ENCODE measurements at regions not wholly inside any gene's neighbourhood (a gene's known extent, or its start where the extent isn't known, plus 50 kb on each side); places are given as distances from the start of the nearest gene placed in this dataset.

DNA sequence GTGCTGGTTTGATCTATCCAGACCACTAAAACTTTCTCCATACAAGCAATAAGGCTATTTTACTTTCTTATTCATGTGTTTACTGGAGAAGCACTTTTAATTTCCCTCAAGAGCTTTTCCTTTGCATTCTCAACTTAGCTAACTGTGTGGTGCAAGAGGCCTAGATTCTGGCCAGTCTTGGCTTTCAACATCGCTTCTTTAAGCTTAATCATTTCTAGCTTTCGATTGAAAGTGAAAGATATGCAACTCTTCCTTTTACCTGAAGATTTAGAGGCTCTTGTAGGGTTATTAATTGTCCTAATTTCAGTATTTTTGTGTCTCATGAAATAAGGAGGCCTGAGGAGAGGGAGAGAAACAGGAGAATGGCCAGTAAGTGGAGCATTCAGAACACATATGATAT lies 234.8 kb upstream of the GADL1 start:
- Histone ChIP-seq H3K36me3 (no peaks in the 10 kb centered on the region), H3K4me3 (no peak overlapping the region), H3K4me1 (ENCODE audit: insufficient read depth) (no peaks in the 10 kb centered on the region), H3K9me3 (no peaks in the 10 kb centered on the region), H3K27me3 (no peaks in the 10 kb centered on the region), H3K27ac (no peak overlapping the region)
- 92 to 93% (median 93%) methylated on average over 2 of the region's 2 CpGs for WGBS, 3 donors
- no peak for DNase-seq
- TF ChIP-seq EP300 (IDR thresholded peaks at IDR 0.05) (no peak), POLR2A (IDR thresholded peaks at IDR 0.05) (no peak)
- TF ChIP-seq, protein P1, sequence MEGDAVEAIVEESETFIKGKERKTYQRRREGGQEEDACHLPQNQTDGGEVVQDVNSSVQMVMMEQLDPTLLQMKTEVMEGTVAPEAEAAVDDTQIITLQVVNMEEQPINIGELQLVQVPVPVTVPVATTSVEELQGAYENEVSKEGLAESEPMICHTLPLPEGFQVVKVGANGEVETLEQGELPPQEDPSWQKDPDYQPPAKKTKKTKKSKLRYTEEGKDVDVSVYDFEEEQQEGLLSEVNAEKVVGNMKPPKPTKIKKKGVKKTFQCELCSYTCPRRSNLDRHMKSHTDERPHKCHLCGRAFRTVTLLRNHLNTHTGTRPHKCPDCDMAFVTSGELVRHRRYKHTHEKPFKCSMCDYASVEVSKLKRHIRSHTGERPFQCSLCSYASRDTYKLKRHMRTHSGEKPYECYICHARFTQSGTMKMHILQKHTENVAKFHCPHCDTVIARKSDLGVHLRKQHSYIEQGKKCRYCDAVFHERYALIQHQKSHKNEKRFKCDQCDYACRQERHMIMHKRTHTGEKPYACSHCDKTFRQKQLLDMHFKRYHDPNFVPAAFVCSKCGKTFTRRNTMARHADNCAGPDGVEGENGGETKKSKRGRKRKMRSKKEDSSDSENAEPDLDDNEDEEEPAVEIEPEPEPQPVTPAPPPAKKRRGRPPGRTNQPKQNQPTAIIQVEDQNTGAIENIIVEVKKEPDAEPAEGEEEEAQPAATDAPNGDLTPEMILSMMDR (IDR thresholded peaks at IDR 0.05), result no peak
- intact Hi-C loops (cut with DNase I), result no loop called here

DNA sequence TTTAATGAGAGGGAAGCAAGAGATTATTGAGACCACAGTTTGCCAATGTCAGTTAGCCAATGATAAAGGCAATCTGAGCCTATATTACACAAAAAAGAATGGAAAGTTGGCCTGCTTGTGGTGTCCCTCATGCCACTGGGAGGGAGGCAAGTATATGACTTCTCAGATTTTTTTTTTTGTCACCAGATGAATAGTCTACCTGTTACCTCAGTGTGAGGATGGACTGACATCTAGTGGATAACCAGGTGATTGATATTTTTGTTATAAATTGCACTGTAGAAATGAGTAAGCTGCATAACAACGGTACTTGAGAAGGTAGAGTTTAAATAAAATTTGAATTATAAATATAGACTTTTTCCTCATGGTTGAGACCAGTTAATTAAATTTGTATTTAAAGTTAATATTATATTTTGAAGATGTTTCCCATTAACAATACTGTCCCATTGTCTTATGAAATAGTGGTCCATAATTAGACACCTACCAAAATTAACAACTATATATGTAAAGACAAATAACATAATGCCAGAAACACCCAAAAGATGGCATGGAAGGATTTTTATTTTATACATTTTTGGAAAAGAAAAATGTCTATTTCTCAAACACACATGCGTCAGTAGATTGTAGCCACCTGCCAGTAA lies 237.8 kb upstream of the GADL1 start:
- TF ChIP-seq EP300 (IDR thresholded peaks at IDR 0.05), result no peak
- TF ChIP-seq, protein P1 (IDR thresholded peaks at IDR 0.05), result no peak
- TF ChIP-seq POLR2A (IDR thresholded peaks at IDR 0.05), result no peak
- no peaks in the 10 kb centered on the region for H3K4me1 ChIP-seq (ENCODE audit: insufficient read depth)
- H3K27me3 ChIP-seq, result no peaks in the 10 kb centered on the region
- WGBS, 3 donors, result 75 to 77% (median 76%) methylated on average over 2 of the region's 2 CpGs
- H3K36me3 ChIP-seq, result no peaks in the 10 kb centered on the region
- H3K4me3 ChIP-seq, result no peak overlapping the region
- DNase-seq, result no peak
- intact Hi-C loops (cut with DNase I), result no loop called here
- no peak overlapping the region for H3K27ac ChIP-seq
- H3K9me3 ChIP-seq, result no peaks in the 10 kb centered on the region

DNA sequence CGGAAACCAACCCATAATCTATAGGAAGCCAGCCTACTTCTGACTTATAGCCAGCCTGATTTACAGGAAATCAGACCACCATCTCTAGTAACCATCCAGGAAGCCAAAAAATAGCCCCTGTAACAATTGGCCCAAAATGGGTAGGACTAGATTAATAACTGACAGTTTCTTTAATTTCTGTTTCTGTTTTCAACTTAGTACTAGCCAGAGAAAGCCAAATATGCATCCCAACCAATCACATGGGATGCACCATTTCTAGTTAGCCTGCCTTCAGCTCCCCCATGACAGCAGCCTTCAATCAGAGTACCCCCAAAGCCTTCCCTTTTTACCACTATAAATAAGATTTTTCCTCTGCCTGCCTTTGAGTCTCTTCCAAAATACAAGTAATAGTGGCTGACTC lies 239.1 kb upstream of the GADL1 start:
- TF ChIP-seq POLR2A (IDR thresholded peaks at IDR 0.05), result no peak
- Histone ChIP-seq H3K36me3 (no peaks in the 10 kb centered on the region), H3K27me3 (no peaks in the 10 kb centered on the region), H3K4me3 (no peak overlapping the region), H3K9me3 (no peaks in the 10 kb centered on the region), H3K27ac (no peak overlapping the region), H3K4me1 (ENCODE audit: insufficient read depth) (no peaks in the 10 kb centered on the region)
- intact Hi-C loops (cut with DNase I), result no loop called here
- DNase-seq, result no peak
- WGBS, 3 donors, result 97 to 100% (median 100%) methylated on average over 1 of the region's 1 CpG

GRCh38 chr3:31135546-31135945 lies 241.1 kb upstream of the GADL1 start:
- TF ChIP-seq, protein P1 (IDR thresholded peaks at IDR 0.05), result no peak
- TF ChIP-seq EP300 (IDR thresholded peaks at IDR 0.05), result no peak
- TF ChIP-seq POLR2A (IDR thresholded peaks at IDR 0.05), result no peak
- intact Hi-C loops (cut with DNase I), result no loop called here
- no peak for DNase-seq
- Histone ChIP-seq H3K4me3 (no peak overlapping the region), H3K27me3 (no peaks in the 10 kb centered on the region), H3K36me3 (no peaks in the 10 kb centered on the region), H3K9me3 (no peaks in the 10 kb centered on the region), H3K4me1 (ENCODE audit: insufficient read depth) (no peaks in the 10 kb centered on the region), H3K27ac (no peak overlapping the region)
- WGBS, 3 donors, result 77 to 94% (median 83%) methylated on average over 3 of the region's 3 CpGs

GRCh38 chr3:31137718-31138465 lies 243.4 kb upstream of the GADL1 start:
- WGBS, 3 donors, result 94 to 96% (median 96%) methylated on average over 4 of the region's 4 CpGs
- TF ChIP-seq, protein P1 (IDR thresholded peaks at IDR 0.05), result no peak
- TF ChIP-seq POLR2A (IDR thresholded peaks at IDR 0.05), result no peak
- no peak for TF ChIP-seq EP300 (IDR thresholded peaks at IDR 0.05)
- Histone ChIP-seq H3K27me3 (no peaks in the 10 kb centered on the region), H3K4me1 (ENCODE audit: insufficient read depth) (no peaks in the 10 kb centered on the region), H3K9me3 (no peaks in the 10 kb centered on the region), H3K4me3 (no peak overlapping the region), H3K27ac (no peak overlapping the region), H3K36me3 (no peaks in the 10 kb centered on the region)
- intact Hi-C loops (cut with DNase I), result no loop called here
- DNase-seq, result no peak
